Ovary (tissue), 7 donors: ENCODE measurements at regions not wholly inside any gene's neighbourhood (a gene's known extent, or its start where the extent isn't known, plus 50 kb on each side); places are given as distances from the start of the nearest gene placed in this dataset.
"Not testable (repeated sequence)": the region's sequence is repeated elsewhere in the genome, so short reads cannot be mapped to it uniquely, and the experiment has no call there.

Experiments
- DNase-seq, 5 donors: peaks; one replicate each; pipeline ENCODE4 v3.0.0-alpha.2; 2019 to 2020
- H3K27ac ChIP-seq, 2 donors: fragments of 200-600 bp; one replicate each; pipeline versions ENCODE4 v1.5.1 to v1.8.0; 2019 to 2022
- H3K27me3 ChIP-seq: fragments of 200-600 bp; one replicate; pipeline ENCODE4 v1.8.0; 2022
- H3K36me3 ChIP-seq: fragments of 200-600 bp; sonication (generic); one replicate; pipeline ENCODE4 v1.5.1; 2019
- H3K4me1 ChIP-seq: one replicate; pipeline ENCODE4 v1.8.1; 2013; ENCODE audit warnings: mild to moderate bottlenecking, moderate library complexity; ENCODE audit not compliant: insufficient read depth
- H3K4me3 ChIP-seq: fragments of 200-600 bp; sonication (generic); one replicate; pipeline ENCODE4 v1.5.1; 2017
- H3K9me3 ChIP-seq, 2 donors: fragments of 200-600 bp in 1 of 2; sonication (generic) in 1 of 2; one replicate each; pipeline versions ENCODE4 v1.5.1 to v1.8.1; 2013 to 2019; ENCODE audit warnings: mild to moderate bottlenecking in 1 of 2, moderate library complexity in 1 of 2
- CTCF ChIP-seq, 3 donors: fragments of 450-650 bp in 2 of 3; fragments of 200-600 bp in 1 of 3; IDR thresholded peaks; one replicate each; pipeline versions ENCODE4 v1.5.1 to v1.8.0; 2016 to 2022; ENCODE audit warnings: antibody characterized with exemption in 3 of 3, mild to moderate bottlenecking in 1 of 3
- EP300 ChIP-seq: sonication (generic); formaldehyde crosslinking; IDR thresholded peaks from one replicate; pipeline ENCODE4 v1.6.1; 2017; ENCODE audit warnings: antibody characterized with exemption
- POLR2A ChIP-seq: fragments of 450-650 bp; IDR thresholded peaks from one replicate; pipeline ENCODE4 v1.6.1; 2017; ENCODE audit warnings: antibody characterized with exemption, mild to moderate bottlenecking, moderate library complexity
- WGBS, 3 donors: extraction: QIAGEN DNeasy Blood & Tissue Kit in 1 of 3; methylation state at CpG; one replicate each; pipeline versions ENCODE4 v1.1.5 to v1.1.7; 2013 to 2017; 5-methylcytosine and 5-hydroxymethylcytosine counted together
- intact Hi-C, 4 donors: fragments of 100-400 bp; cut with DNase I; formaldehyde crosslinking; loops; one replicate each; pipeline versions ENCODE4 v1.11.0 to v1.15.1; 2022 to 2023
- donor health status: DM: no; HTN: no; CAD: no; lungs with moderate emphysema.
- donor health status: DM: no; HTN: no; CAD: no.
- donor health status: Bipolar disorder and iron deficiency.
- donor health status: DM: no; HTN: no; CAD: no.
- donor health status: DM: yes; HTN: yes; CAD: no.

- no peak for TF ChIP-seq EP300
- TF ChIP-seq POLR2A: no peak
- no peak for TF ChIP-seq CTCF (IDR thresholded peaks at IDR 0.05)
- intact Hi-C loops: no loop called here
- WGBS, 3 donors: 75 to 82% (median 81%) methylated on average over 14 of the region's 14 CpGs
- Histone ChIP-seq H3K27ac (no peak overlapping the region), H3K4me1 (no peaks in the 10 kb centered on the region), H3K36me3 (no peaks in the 10 kb centered on the region), H3K4me3 (no peak overlapping the region), H3K9me3 (no peaks in the 10 kb centered on the region), H3K27me3 (no peaks in the 10 kb centered on the region)
- DNase-seq: no peak
These were observed 70.9 kb upstream of the PPP1R26 start for GRCh38 chr9:135408476-135409254.

GRCh38 chr9:135409286-135410200 lies 70.0 kb upstream of the PPP1R26 start:
- no peaks in the 10 kb centered on the region for H3K4me1 ChIP-seq
- WGBS, 3 donors: 81 to 84% (median 81%) methylated on average over 30 of the region's 30 CpGs
- no peaks in the 10 kb centered on the region for H3K27me3 ChIP-seq
- no peak overlapping the region for H3K27ac ChIP-seq
- no peaks in the 10 kb centered on the region for H3K36me3 ChIP-seq
- no peak overlapping the region for H3K4me3 ChIP-seq
- intact Hi-C loops: loop anchor here (5.0 to 10.0 kb wide), 2 partner anchors 322 to 635 kb away; partner anchors contain the start of gene OLFM1 (in 4 of the 4)
- no peak for DNase-seq
- TF ChIP-seq EP300 (no peak), CTCF (IDR thresholded peaks at IDR 0.05) (no peak), POLR2A (no peak)
- no peaks in the 10 kb centered on the region for H3K9me3 ChIP-seq

- Histone ChIP-seq H3K27me3 (no peaks in the 10 kb centered on the region), H3K4me1 (no peaks in the 10 kb centered on the region), H3K27ac (no peak overlapping the region), H3K36me3 (no peaks in the 10 kb centered on the region), H3K9me3 (no peaks in the 10 kb centered on the region), H3K4me3 (no peak overlapping the region)
- TF ChIP-seq EP300: no peak
- no peak for TF ChIP-seq POLR2A
- TF ChIP-seq CTCF (IDR thresholded peaks at IDR 0.05): no peak
- 87 to 95% (median 90%) methylated on average over 7 of the region's 7 CpGs for WGBS, 3 donors
- intact Hi-C loops: loop anchor here (5.0 to 10.0 kb wide), 2 partner anchors 323 to 636 kb away; partner anchors contain the start of gene OLFM1 (in 4 of the 4)
- DNase-seq: no peak
These were observed 69.2 kb upstream of the PPP1R26 start for GRCh38 chr9:135410421-135410820.

GRCh38 chr9:135410831-135411473 lies 68.6 kb upstream of the PPP1R26 start:
- Histone ChIP-seq H3K9me3 (no peaks in the 10 kb centered on the region), H3K27ac (no peak overlapping the region), H3K4me1 (no peaks in the 10 kb centered on the region), H3K4me3 (no peak overlapping the region), H3K36me3 (no peaks in the 10 kb centered on the region), H3K27me3 (no peaks in the 10 kb centered on the region)
- intact Hi-C loops: loop anchor here (5.0 to 10.0 kb wide), 2 partner anchors 324 to 636 kb away; partner anchors contain the start of gene OLFM1 (in 4 of the 4)
- 83 to 86% (median 84%) methylated on average over 20 of the region's 20 CpGs for WGBS, 3 donors
- TF ChIP-seq CTCF (IDR thresholded peaks at IDR 0.05) (no peak), EP300 (no peak), POLR2A (no peak)
- no peak for DNase-seq

GRCh38 chr9:135411605-135412004 lies 68.0 kb upstream of the PPP1R26 start:
- intact Hi-C loops: loop anchor here (5.0 to 10.0 kb wide), 2 partner anchors 324 to 637 kb away; partner anchors contain the start of gene OLFM1 (in 4 of the 4)
- not testable (repeated sequence) for H3K9me3 ChIP-seq, DNase-seq, H3K4me3 ChIP-seq, H3K4me1 ChIP-seq, H3K27me3 ChIP-seq, H3K27ac ChIP-seq, H3K36me3 ChIP-seq
- WGBS, 3 donors: 90 to 93% (median 93%) methylated on average over 7 of the region's 7 CpGs
